Testis (tissue), 2 donors: ENCODE measurements at regions not wholly inside any gene's neighbourhood (a gene's known extent, or its start where the extent isn't known, plus 50 kb on each side); places are given as distances from the start of the nearest gene placed in this dataset.

Experiments
- CTCF ChIP-seq, 3 experiments: fragments of 450-650 bp in 2 of 3; fragments of 200-600 bp in 1 of 3; sonication (generic) in 1 of 3; IDR thresholded peaks; one replicate each; pipeline ENCODE4 v1.5.1; 2016 to 2019; ENCODE audit warnings: antibody characterized with exemption in 3 of 3, mild to moderate bottlenecking in 2 of 3, moderate library complexity in 1 of 3
- POLR2A ChIP-seq: fragments of 450-650 bp; IDR thresholded peaks from one replicate; pipeline ENCODE4 v1.6.1; 2017; ENCODE audit warnings: antibody characterized with exemption, mild to moderate bottlenecking, moderate library complexity

DNA sequence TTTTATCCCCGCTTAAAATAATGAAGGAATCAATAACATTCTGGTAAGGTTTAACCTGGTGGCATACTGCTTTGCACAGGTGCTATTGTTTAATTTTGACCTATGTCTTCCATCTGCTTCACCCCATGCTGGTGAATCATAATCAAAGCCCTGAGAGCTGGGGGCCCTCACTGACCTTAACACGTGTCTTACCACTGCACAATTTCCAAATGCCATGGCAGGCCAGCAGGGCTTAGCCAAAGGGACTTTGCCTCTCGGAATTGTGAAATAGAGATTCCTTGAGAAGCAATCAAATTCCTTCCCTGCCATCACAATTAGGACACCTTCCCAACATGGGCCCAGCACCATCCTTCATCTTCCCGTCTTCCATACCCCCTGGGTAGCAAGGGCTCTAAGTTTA, 242.6 kb upstream of the THBS1 start:
- TF ChIP-seq CTCF (IDR thresholded peaks at IDR 0.05), result no peak
- TF ChIP-seq POLR2A, result no peak
